MCF 10A (cell line): ENCODE measurements at regions not wholly inside any gene's neighbourhood (a gene's known extent, or its start where the extent isn't known, plus 50 kb on each side); places are given as distances from the start of the nearest gene placed in this dataset.
"Not testable (repeated sequence)": the region's sequence is repeated elsewhere in the genome, so short reads cannot be mapped to it uniquely, and the experiment has no call there.

Experiments used
- BruUV-seq: library from RNA; stranded (reverse); fragments of 400-500 nt; replicated peaks from 2 replicates; lab custom pipeline; 2021; lab: Mats Ljungman, UMichigan
- CTCF ChIA-PET: fragments of 300-600 bp; sonication (Branson Sonifier 250); formaldehyde crosslinking; extraction: SDS; loops from one replicate; lab custom pipeline; 2021; ENCODE audit warnings: antibody characterized with exemption, inconsistent platforms; lab: Yijun Ruan, JAX
- POLR2A ChIA-PET: fragments of 300-600, 350-650 bp; sonication (Branson Sonifier 250); formaldehyde crosslinking; extraction: SDS; loops from one replicate; lab custom pipeline; 2020; ENCODE audit warnings: antibody characterized with exemption, inconsistent platforms; lab: Yijun Ruan, JAX
- DNase-seq: peaks from one replicate; pipeline ENCODE4 v3.0.0-alpha.2; 2018; ENCODE audit not compliant: unreplicated experiment
- H3K27ac Mint-ChIP-seq: one replicate; pipeline ENCODE4 v1.8.0; 2022; ENCODE audit warnings: mild to moderate bottlenecking, low read depth, mixed read lengths; ENCODE audit not compliant: unreplicated experiment
- H3K27me3 Mint-ChIP-seq: one replicate; pipeline ENCODE4 v1.8.0; 2022; ENCODE audit warnings: mixed read lengths; ENCODE audit not compliant: insufficient read depth, unreplicated experiment
- H3K36me3 Mint-ChIP-seq: one replicate; pipeline ENCODE4 v1.8.0; 2022; ENCODE audit warnings: mild to moderate bottlenecking, moderate library complexity, mixed read lengths; ENCODE audit not compliant: insufficient read depth, unreplicated experiment
- H3K4me1 Mint-ChIP-seq: one replicate; pipeline ENCODE4 v1.8.0; 2022; ENCODE audit warnings: mixed read lengths; ENCODE audit not compliant: insufficient read depth, unreplicated experiment
- H3K4me3 Mint-ChIP-seq: one replicate; pipeline ENCODE4 v1.8.0; 2022; ENCODE audit warnings: mild to moderate bottlenecking, moderate library complexity, mixed read lengths; ENCODE audit not compliant: unreplicated experiment
- H3K9me3 Mint-ChIP-seq: one replicate; pipeline ENCODE4 v1.8.0; 2022; ENCODE audit warnings: mixed read lengths; ENCODE audit not compliant: unreplicated experiment
- intact Hi-C: fragments of 100-400 bp; cut with micrococcal nuclease; formaldehyde crosslinking; loops from 2 replicates; pipeline ENCODE4 v1.14.1; 2022
- TF ChIP-seq, protein P1 (sequence below): fragments of 200-600 bp; IDR thresholded peaks from one replicate; pipeline ENCODE4 v1.8.0; 2022; ENCODE audit warnings: antibody characterized with exemption, mild to moderate bottlenecking; ENCODE audit not compliant: unreplicated experiment

- no TSS peak for BruUV-seq
- intact Hi-C loops = no loop called here
- no peak for DNase-seq
- POLR2A ChIA-PET = no interaction called here
- Mint-ChIP-seq H3K36me3 (no peaks in the 10 kb centered on the region), H3K4me3 (no peak overlapping the region), H3K4me1 (no peaks in the 10 kb centered on the region), H3K27me3 (peaks cover 58% of the 10 kb centered on the region), H3K9me3 (no peaks in the 10 kb centered on the region), H3K27ac (no peak overlapping the region)
- TF ChIP-seq, protein P1, sequence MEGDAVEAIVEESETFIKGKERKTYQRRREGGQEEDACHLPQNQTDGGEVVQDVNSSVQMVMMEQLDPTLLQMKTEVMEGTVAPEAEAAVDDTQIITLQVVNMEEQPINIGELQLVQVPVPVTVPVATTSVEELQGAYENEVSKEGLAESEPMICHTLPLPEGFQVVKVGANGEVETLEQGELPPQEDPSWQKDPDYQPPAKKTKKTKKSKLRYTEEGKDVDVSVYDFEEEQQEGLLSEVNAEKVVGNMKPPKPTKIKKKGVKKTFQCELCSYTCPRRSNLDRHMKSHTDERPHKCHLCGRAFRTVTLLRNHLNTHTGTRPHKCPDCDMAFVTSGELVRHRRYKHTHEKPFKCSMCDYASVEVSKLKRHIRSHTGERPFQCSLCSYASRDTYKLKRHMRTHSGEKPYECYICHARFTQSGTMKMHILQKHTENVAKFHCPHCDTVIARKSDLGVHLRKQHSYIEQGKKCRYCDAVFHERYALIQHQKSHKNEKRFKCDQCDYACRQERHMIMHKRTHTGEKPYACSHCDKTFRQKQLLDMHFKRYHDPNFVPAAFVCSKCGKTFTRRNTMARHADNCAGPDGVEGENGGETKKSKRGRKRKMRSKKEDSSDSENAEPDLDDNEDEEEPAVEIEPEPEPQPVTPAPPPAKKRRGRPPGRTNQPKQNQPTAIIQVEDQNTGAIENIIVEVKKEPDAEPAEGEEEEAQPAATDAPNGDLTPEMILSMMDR = no peak
- CTCF ChIA-PET = interaction anchor here (0.6 kb wide), 1 partner anchor 16 kb away, joined by 3 read pairs; no protein-coding TSS in a partner anchor
Observed at GRCh38 chr9:34773955-34774354, 64.0 kb upstream of the CCL21 start.

DNA sequence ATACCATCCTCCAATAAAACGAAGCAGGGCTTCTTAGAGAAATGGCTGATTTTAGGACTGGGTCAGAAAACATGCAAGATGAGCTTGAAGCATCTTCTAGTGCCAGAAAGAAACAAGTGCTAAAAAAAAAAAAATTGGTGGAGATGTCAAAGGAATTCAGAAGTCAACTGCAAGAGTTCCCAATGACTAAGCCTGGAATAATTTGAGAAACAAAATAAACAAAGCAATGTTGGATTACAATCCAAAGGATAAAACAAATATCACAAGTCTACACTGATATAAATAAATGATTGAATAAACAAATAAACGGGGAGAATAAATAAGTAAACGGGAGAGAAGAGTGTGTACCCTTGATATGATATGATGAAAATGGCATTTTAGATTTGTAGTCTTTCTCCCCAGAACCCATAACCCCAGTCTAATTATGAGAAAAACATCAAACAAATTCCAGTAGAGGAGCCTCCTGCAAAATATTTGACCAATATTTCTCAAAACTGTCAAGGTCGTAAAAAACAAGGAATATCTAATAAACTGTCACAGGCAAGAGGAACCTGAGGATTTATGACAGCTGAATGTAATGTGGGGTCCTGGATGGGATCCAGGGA lies 63.5 kb upstream of the CCL21 start:
- Mint-ChIP-seq H3K27ac (no peak overlapping the region), H3K4me3 (no peak overlapping the region), H3K36me3 (no peaks in the 10 kb centered on the region), H3K4me1 (no peaks in the 10 kb centered on the region), H3K27me3 (peaks cover 52% of the 10 kb centered on the region), H3K9me3 (no peaks in the 10 kb centered on the region)
- ChIA-PET CTCF (interaction anchor here (0.5 to 0.7 kb wide), 3 partner anchors 17 to 222 kb away, joined by 3 read pairs; no protein-coding TSS in a partner anchor), POLR2A (no interaction called here)
- BruUV-seq = no TSS peak
- TF ChIP-seq, protein P1 = no peak
- intact Hi-C loops = no loop called here
- DNase-seq = no peak

- Mint-ChIP-seq H3K27ac (no peak overlapping the region), H3K4me3 (no peak overlapping the region), H3K27me3 (peaks cover 51% of the 10 kb centered on the region), H3K36me3 (no peaks in the 10 kb centered on the region), H3K9me3 (no peaks in the 10 kb centered on the region), H3K4me1 (no peaks in the 10 kb centered on the region)
- BruUV-seq = no TSS peak
- DNase-seq = peak; percentile 77
- TF ChIP-seq, protein P1 = no peak
- ChIA-PET POLR2A (interaction anchor here (0.6 kb wide), 2 partner anchors 284 to 707 kb away, joined by 3 to 4 read pairs; no protein-coding TSS in a partner anchor), CTCF (no interaction called here)
- intact Hi-C loops = no loop called here
Observed at GRCh38 chr9:34771007-34771406, 61.1 kb upstream of the CCL21 start.

DNA sequence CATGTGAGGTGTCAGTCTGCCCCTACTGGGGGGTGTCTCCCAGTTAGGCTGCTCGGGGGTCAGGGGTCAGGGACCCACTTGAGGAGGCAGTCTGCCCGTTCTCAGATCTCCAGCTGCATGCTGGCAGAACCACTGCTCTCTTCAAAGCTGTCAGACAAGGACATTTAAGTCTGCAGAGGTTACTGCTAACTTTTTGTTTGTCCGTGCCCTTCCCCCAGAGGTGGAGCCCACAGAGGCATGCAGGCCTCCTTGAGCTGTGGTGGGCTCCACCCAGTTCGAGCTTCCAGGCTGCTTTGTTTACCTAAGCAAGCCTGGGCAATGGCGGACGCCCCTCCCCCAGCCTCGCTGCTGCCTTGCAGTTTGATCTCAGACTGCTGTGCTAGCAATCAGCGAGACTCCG lies 57.2 kb upstream of the CCL21 start:
- BruUV-seq, DNase-seq, H3K4me1 Mint-ChIP-seq, H3K4me3 Mint-ChIP-seq, H3K9me3 Mint-ChIP-seq, POLR2A ChIA-PET, H3K36me3 Mint-ChIP-seq, H3K27ac Mint-ChIP-seq: not testable (repeated sequence)
- CTCF ChIA-PET = interaction anchor here (0.7 to 1.0 kb wide), 2 partner anchors 8 to 9 kb away, joined by 3 read pairs; no protein-coding TSS in a partner anchor
- intact Hi-C loops = loop anchor here (10.0 kb wide), 1 partner anchor 128 kb away; a partner anchor contains a TSS
- H3K27me3 Mint-ChIP-seq = peaks cover 37% of the 10 kb centered on the region
